Muscle of leg (tissue), 3 donors: ENCODE measurements at regions not wholly inside any gene's neighbourhood (a gene's known extent, or its start where the extent isn't known, plus 50 kb on each side); places are given as distances from the start of the nearest gene placed in this dataset.

Source experiments
- DNase-seq: peaks from one replicate; pipeline ENCODE4 v3.0.0; 2013
- H3K27ac ChIP-seq: one replicate; pipeline ENCODE4 v1.5.1; 2013; ENCODE audit warnings: mild to moderate bottlenecking, low read length, control low read depth
- H3K27me3 ChIP-seq: one replicate; pipeline ENCODE4 v1.6.1; 2013; ENCODE audit warnings: low read length; ENCODE audit not compliant: control insufficient read depth, insufficient read depth
- H3K36me3 ChIP-seq: one replicate; pipeline ENCODE4 v1.6.1; 2013; ENCODE audit warnings: low read length; ENCODE audit not compliant: control insufficient read depth, insufficient read depth
- H3K4me1 ChIP-seq: one replicate; pipeline ENCODE4 v1.6.1; 2013; ENCODE audit warnings: low read length; ENCODE audit not compliant: control insufficient read depth, insufficient read depth
- H3K4me3 ChIP-seq: one replicate; pipeline ENCODE4 v1.5.1; 2013; ENCODE audit warnings: low read length, control low read depth
- H3K9me3 ChIP-seq: replicated peaks from 2 replicates; pipeline ENCODE4 v1.6.1; 2013; ENCODE audit warnings: low read depth, low read length; ENCODE audit not compliant: control insufficient read depth
- WGBS: methylation state at CpG from one replicate; pipeline ENCODE4 v1.1.5; 2013; ENCODE audit warnings: missing lambda C conversion rate; ENCODE audit not compliant: insufficient coverage; 5-methylcytosine and 5-hydroxymethylcytosine counted together

DNA sequence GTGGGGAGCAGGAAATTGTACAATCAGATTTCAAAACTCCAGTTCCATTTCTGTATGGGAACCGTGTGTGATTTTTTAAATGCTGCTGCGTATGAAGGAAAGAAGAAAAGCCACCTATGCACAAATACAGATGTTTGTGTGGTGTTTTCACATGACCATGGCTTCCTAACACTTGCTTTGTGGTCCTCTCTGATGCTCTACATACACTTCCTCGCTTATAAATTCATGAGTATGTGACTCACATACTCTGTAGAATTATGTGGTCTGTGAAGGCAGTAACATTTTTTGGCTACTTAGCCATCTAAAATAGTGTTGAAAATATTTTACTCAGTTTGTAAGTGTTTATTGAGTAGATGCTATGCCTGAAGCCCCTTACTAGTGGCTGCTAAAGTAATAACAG lies 119.8 kb upstream of the PDE10A start:
- H3K9me3 ChIP-seq, result no peaks in the 10 kb centered on the region
- H3K36me3 ChIP-seq, result no peaks in the 10 kb centered on the region
- no CpG with 5 or more reads among the region's 3 CpGs for WGBS
- DNase-seq, result no peak
- H3K27ac ChIP-seq, result no peak overlapping the region
- peaks cover 2% of the 10 kb centered on the region for H3K27me3 ChIP-seq
- no peaks in the 10 kb centered on the region for H3K4me1 ChIP-seq
- no peak overlapping the region for H3K4me3 ChIP-seq

DNA sequence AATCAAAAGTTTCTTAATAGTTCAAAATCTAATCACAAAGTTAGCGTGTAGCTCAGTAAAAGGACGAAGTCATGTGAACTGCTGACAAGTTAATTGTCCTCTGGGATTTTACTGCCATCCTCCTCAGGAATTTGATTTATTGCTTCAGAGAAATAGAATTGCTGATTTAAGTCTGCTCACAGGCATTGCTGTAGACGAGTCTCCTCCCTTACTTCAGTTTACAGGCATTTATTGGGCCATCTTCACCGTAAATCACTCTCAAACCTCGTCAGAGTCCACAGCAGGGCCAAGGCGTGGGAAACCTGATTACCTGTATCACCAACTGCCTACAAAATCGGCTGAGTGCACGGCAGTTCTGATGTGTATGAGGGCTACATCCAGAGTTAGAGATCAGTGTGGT lies 119.1 kb upstream of the PDE10A start:
- Histone ChIP-seq H3K27me3 (peaks cover 2% of the 10 kb centered on the region), H3K9me3 (no peaks in the 10 kb centered on the region), H3K36me3 (no peaks in the 10 kb centered on the region), H3K4me1 (no peaks in the 10 kb centered on the region), H3K27ac (no peak overlapping the region), H3K4me3 (no peak overlapping the region)
- WGBS, result 50% methylated on average over 2 of the region's 8 CpGs
- no peak for DNase-seq

DNA sequence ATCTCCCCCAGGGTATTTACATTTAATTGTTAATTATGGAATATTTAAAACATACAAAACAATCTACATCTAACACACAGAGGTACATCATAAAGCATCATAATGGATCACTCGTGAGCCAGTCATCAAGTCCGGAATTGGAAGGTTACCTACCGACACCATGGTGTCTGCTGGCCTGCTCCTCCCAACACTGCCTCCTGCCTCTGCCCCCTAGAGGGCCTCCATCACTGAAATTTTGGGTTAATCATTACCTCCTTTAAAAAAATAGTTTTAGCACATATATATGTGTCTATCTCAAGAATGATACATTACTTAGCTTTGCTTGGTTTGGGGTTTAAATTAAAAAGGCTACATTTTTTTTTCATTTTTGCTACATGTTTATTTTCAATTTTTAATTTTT lies 114.6 kb upstream of the PDE10A start:
- Histone ChIP-seq H3K4me3 (no peak overlapping the region), H3K4me1 (peaks cover 11% of the 10 kb centered on the region), H3K27me3 (peaks cover 2% of the 10 kb centered on the region), H3K36me3 (no peaks in the 10 kb centered on the region), H3K9me3 (no peaks in the 10 kb centered on the region), H3K27ac (no peak overlapping the region)
- DNase-seq, result no peak
- WGBS, result 100% methylated on average over 1 of the region's 3 CpGs

DNA sequence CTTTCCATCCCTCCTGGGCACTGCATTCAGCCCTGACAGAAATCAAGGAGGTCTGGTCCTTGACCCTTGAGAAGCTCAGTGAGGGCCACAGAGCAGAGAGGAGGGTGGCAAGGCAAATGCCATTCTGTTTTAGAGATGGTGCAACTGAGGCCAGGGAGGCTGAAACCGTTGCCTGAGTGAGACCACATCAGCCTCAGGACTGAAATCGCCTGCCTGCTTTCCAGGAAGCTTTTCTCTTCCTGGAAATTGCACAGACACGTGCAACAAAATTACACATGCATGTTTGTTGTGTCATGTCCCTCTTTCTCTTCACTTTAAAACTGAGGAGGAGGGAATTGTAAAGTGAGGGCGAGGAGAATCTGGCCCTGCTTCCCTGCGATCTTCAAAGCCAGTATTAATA lies 113.7 kb upstream of the PDE10A start:
- Histone ChIP-seq H3K27me3 (peaks cover 2% of the 10 kb centered on the region), H3K36me3 (no peaks in the 10 kb centered on the region)

DNA sequence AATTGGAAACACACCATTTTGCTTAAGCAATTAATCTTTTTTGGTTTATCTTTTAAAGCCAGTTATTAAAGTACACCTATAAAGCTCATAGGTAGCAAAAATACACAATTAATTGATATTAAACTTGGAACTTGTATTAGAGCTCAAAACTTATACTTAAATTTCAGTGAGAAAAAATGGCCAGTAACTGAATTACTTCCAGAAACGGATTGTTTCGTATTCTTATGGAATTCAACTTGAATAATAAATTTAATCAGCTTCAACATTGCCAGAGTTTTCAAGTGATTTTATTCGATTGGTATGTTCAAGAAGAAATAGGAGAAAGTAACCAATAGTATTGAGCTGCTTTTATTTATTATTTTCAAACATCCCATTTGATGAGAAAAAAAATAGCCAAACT lies 112.7 kb upstream of the PDE10A start:
- Histone ChIP-seq H3K27me3 (no peaks in the 10 kb centered on the region), H3K36me3 (no peaks in the 10 kb centered on the region), H3K4me1 (peaks cover 11% of the 10 kb centered on the region), H3K27ac (peak overlapping the region; percentile 92), H3K9me3 (no peaks in the 10 kb centered on the region), H3K4me3 (no peak overlapping the region)
- peak; percentile 72 for DNase-seq
- no CpG with 5 or more reads among the region's 3 CpGs for WGBS

More for the DNA sequence above, 113.7 kb upstream of the PDE10A start:
- WGBS, result 43% methylated on average over 1 of the region's 5 CpGs
- Histone ChIP-seq H3K27ac (peak overlapping the region; percentile 14), H3K4me1 (peaks cover 11% of the 10 kb centered on the region), H3K4me3 (no peak overlapping the region), H3K9me3 (no peaks in the 10 kb centered on the region)
- peak; percentile 66 for DNase-seq

DNA sequence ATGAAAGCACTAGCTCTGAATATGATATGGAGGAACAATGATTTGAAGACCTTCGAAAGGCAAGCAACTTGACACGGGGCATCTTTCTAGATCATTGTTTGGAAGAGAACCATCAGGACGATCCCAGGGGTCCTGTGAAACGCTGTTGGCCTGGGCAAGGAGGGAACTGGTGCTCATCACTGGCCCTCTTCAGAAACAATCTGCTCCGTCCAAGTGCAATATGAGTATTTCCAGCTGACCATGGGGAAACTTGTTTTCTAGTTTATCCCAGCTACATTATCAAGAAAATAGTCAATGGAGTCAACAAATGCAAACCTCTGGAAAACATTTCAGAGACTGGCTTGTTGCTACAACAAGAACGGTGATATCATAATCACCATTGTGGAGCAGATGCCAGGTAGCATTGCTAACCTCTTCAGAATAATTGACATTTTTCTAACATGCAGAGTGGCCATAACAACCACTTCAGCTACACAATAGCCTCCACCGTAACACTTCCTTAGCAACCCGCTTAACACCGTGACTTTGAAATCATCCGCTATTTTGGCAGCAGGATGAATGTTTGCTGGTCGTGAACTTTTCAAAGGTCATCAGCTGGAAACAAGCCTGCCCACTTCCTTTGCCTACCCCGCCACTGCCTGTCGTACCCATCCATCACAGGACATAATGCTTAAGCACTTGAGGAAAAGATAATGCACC lies 112.0 kb upstream of the PDE10A start:
- Histone ChIP-seq H3K36me3 (no peaks in the 10 kb centered on the region), H3K4me1 (peaks cover 11% of the 10 kb centered on the region), H3K9me3 (no peaks in the 10 kb centered on the region), H3K4me3 (no peak overlapping the region), H3K27me3 (no peaks in the 10 kb centered on the region), H3K27ac (peak overlapping the region; percentile 92)
- WGBS, result 15% methylated on average over 11 of the region's 13 CpGs
- peak; percentile 92 for DNase-seq

DNA sequence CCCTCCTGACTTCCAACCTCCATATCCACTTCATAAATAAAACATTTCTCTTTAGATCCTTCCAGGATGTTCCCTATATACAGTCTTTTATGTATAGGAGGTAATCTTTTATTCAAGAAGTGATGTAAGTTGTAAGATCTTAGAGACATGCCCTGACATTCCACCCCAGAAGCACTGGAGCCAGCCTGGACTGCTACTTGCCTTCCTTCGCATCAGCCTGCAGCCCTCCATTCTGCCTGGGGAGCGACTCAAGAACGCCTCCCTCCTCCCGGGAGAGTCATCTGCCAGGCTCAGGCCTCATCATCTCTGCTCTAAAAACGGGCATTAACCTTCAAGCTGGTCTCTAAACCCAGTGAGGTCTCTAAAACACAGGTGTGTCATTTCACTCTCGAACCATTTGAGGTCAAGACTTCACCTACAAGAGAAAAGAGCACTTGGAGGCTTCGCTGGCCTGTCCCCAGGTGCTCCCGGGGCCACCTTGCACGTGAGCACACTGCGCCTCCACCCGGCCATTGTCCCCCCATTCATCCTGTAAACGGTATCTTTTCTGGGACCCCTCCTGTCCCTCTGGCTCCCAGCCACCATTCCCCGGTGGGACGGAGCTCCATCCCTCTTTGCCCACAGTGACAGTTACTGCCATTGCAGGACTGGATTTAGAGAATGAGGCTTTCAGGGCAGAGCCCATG lies 107.5 kb upstream of the PDE10A start:
- H3K27ac ChIP-seq, result no peak overlapping the region
- peaks cover 8% of the 10 kb centered on the region for H3K4me1 ChIP-seq
- H3K9me3 ChIP-seq, result no peaks in the 10 kb centered on the region
- H3K36me3 ChIP-seq, result no peaks in the 10 kb centered on the region
- H3K27me3 ChIP-seq, result no peaks in the 10 kb centered on the region
- H3K4me3 ChIP-seq, result no peak overlapping the region
- DNase-seq, result peak; percentile 54
- 87% methylated on average over 6 of the region's 14 CpGs for WGBS

DNA sequence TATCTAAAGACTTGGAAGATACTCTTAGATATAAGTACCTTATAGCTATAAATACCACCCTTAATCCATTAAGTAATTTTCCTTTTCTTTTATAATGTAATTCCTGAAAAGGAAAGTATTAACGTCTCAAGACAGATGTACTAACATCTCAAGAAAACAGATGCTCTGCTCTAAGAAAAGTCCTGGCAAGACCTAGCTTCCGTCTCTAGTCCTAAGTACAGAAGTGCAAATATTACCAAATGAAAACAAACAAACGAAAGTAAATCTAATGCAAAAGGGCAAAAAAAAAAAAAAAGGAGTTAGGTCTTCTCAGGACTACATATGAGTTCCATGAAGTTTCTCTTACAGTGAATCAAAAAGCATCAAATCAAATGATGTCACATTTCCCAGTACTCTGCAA lies 106.8 kb upstream of the PDE10A start:
- H3K27ac ChIP-seq, result no peak overlapping the region
- H3K4me3 ChIP-seq, result no peak overlapping the region
- no peaks in the 10 kb centered on the region for H3K36me3 ChIP-seq
- WGBS, result no CpG with 5 or more reads among the region's 3 CpGs
- no peaks in the 10 kb centered on the region for H3K27me3 ChIP-seq
- peak; percentile 48 for DNase-seq
- peaks cover 2% of the 10 kb centered on the region for H3K4me1 ChIP-seq
- no peaks in the 10 kb centered on the region for H3K9me3 ChIP-seq

DNA sequence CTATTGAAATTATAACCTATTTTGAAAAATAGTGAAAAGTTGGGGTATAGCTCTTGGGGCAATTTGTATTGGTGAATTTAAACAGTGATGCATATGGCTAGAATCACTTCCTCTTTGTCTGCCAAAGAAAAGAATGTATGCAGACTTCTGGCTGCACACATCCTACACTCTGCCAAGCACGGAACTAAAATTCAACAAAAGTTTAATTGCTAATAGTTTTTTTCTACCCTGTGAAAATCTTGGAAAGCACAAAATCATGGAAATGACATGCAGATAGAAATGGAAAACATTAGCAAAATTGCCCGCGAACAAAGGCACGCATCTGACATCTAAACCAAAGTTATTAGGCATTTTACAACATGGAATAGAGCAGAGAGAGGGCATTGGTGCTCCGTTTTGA lies 106.4 kb upstream of the PDE10A start:
- Histone ChIP-seq H3K4me1 (no peaks in the 10 kb centered on the region), H3K9me3 (no peaks in the 10 kb centered on the region), H3K27ac (no peak overlapping the region), H3K27me3 (no peaks in the 10 kb centered on the region), H3K36me3 (no peaks in the 10 kb centered on the region), H3K4me3 (no peak overlapping the region)
- peak; percentile 52 for DNase-seq
- no CpG with 5 or more reads among the region's 5 CpGs for WGBS

DNA sequence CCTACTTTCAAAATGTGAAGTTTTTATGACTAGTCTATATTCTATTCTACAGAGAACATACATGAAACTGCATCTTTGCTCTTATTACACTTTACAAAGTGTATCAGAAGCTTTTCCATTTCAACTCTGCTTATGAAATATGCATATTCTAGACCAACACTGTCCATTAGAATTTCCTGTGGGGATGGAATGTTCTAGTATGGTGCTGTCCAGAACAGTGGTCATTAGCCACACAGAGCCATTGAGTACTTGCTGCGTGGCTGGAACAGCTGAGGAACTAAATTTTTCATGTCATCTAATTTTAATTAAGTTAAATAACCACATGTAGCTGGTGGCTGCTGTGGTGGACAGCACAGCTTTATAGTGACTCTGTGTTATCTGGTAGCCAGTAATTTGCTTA lies 105.9 kb upstream of the PDE10A start:
- DNase-seq, result no peak
- H3K27ac ChIP-seq, result no peak overlapping the region
- no CpG with 5 or more reads among the region's 1 CpG for WGBS
- H3K4me1 ChIP-seq, result no peaks in the 10 kb centered on the region
- H3K36me3 ChIP-seq, result no peaks in the 10 kb centered on the region
- H3K27me3 ChIP-seq, result no peaks in the 10 kb centered on the region
- H3K4me3 ChIP-seq, result no peak overlapping the region
- no peaks in the 10 kb centered on the region for H3K9me3 ChIP-seq
